NT2/D1 (cell line): ENCODE measurements at regions not wholly inside any gene's neighbourhood (a gene's known extent, or its start where the extent isn't known, plus 50 kb on each side); places are given as distances from the start of the nearest gene placed in this dataset.

Experiments used
- YY1 ChIP-seq: IDR thresholded peaks from 2 replicates; pipeline ENCODE4 v1.6.1; 2011; ENCODE audit not compliant: insufficient read length, insufficient read depth
- ZNF274 ChIP-seq: IDR thresholded peaks from 2 replicates; pipeline ENCODE4 v1.6.1; 2011; ENCODE audit warnings: mild to moderate bottlenecking, low read depth, low read length

GRCh38 chr5:5793242-5794117 is 371.0 kb downstream of the ICE1 start:
- TF ChIP-seq ZNF274: no peak
- no peak for TF ChIP-seq YY1
